ENCODE measurements at regions not wholly inside any gene's neighbourhood (a gene's known extent, or its start where the extent isn't known, plus 50 kb on each side); places are given as distances from the start of the nearest gene placed in this dataset.
A peak's percentile ranks its signal among the peaks of the same experiment; 100 is the strongest.

GRCh38 chr9:97803167-97804058, 49.6 kb upstream of the FOXE1 start (continued):
- peak; percentile 36; the same call in 1 of the 2 replicates for TF ChIP-seq ZBTB8A (tag by site-specific recombination; IDR thresholded peaks at IDR 0.05)
- TF ChIP-seq ZNF114 (tag by site-specific recombination; IDR thresholded peaks at IDR 0.05): no peak
- TF ChIP-seq, protein P1, sequence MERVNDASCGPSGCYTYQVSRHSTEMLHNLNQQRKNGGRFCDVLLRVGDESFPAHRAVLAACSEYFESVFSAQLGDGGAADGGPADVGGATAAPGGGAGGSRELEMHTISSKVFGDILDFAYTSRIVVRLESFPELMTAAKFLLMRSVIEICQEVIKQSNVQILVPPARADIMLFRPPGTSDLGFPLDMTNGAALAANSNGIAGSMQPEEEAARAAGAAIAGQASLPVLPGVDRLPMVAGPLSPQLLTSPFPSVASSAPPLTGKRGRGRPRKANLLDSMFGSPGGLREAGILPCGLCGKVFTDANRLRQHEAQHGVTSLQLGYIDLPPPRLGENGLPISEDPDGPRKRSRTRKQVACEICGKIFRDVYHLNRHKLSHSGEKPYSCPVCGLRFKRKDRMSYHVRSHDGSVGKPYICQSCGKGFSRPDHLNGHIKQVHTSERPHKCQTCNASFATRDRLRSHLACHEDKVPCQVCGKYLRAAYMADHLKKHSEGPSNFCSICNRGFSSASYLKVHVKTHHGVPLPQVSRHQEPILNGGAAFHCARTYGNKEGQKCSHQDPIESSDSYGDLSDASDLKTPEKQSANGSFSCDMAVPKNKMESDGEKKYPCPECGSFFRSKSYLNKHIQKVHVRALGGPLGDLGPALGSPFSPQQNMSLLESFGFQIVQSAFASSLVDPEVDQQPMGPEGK (tag by site-specific recombination; IDR thresholded peaks at IDR 0.05): peak; percentile 60
- TF ChIP-seq, protein P2, sequence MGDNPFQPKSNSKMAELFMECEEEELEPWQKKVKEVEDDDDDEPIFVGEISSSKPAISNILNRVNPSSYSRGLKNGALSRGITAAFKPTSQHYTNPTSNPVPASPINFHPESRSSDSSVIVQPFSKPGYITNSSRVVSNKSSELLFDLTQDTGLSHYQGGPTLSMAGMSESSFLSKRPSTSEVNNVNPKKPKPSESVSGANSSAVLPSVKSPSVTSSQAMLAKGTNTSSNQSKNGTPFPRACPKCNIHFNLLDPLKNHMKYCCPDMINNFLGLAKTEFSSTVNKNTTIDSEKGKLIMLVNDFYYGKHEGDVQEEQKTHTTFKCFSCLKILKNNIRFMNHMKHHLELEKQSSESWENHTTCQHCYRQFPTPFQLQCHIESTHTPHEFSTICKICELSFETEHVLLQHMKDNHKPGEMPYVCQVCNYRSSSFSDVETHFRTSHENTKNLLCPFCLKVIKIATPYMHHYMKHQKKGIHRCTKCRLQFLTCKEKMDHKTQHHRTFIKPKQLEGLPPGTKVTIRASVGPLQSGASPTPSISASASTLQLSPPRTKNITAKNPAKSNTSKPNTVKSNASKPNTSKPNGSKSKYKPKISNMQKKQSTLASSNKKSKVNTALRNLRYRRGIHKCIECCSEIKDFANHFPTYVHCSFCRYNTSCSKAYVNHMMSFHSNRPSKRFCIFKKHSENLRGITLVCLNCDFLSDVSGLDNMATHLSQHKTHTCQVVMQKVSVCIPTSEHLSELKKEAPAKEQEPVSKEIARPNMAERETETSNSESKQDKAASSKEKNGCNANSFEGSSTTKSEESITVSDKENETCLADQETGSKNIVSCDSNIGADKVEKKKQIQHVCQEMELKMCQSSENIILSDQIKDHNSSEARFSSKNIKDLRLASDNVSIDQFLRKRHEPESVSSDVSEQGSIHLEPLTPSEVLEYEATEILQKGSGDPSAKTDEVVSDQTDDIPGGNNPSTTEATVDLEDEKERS (tag by site-specific recombination; IDR thresholded peaks at IDR 0.05): no peak
- TF ChIP-seq ZEB2 (tag by site-specific recombination; IDR thresholded peaks at IDR 0.05): peak; percentile 82
- no peak for TF ChIP-seq ZNF146 (tag by site-specific recombination; IDR thresholded peaks at IDR 0.05)
- TF ChIP-seq ZNF184 (tag by site-specific recombination; IDR thresholded peaks at IDR 0.05): 0 out of 2 replicates have a peak, but pooled peaks have one; percentile 27
- TF ChIP-seq ZNF561 (tag by site-specific recombination; IDR thresholded peaks at IDR 0.05; ENCODE audit: borderline replicate concordance): peak; percentile 90; the same call in 1 of the 2 replicates
- peak; percentile 99 for TF ChIP-seq PRDM1 (tag by site-specific recombination; IDR thresholded peaks at IDR 0.05)
- TF ChIP-seq ZSCAN4 (tag by site-specific recombination; IDR thresholded peaks at IDR 0.05): no peak
- TF ChIP-seq, protein P3, sequence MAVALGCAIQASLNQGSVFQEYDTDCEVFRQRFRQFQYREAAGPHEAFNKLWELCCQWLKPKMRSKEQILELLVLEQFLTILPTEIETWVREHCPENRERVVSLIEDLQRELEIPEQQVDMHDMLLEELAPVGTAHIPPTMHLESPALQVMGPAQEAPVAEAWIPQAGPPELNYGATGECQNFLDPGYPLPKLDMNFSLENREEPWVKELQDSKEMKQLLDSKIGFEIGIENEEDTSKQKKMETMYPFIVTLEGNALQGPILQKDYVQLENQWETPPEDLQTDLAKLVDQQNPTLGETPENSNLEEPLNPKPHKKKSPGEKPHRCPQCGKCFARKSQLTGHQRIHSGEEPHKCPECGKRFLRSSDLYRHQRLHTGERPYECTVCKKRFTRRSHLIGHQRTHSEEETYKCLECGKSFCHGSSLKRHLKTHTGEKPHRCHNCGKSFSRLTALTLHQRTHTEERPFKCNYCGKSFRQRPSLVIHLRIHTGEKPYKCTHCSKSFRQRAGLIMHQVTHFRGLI (tag by site-specific recombination; IDR thresholded peaks at IDR 0.05): no peak
- TF ChIP-seq REPIN1 (tag by site-specific recombination; IDR thresholded peaks at IDR 0.05; ENCODE audit: low read depth): no peak
- TF ChIP-seq EGR2 (tag by site-specific recombination; IDR thresholded peaks at IDR 0.05; ENCODE audit: low read depth): peak; percentile 22; the same call in 1 of the 2 replicates
- no peak for TF ChIP-seq ZNF148 (tag by site-specific recombination; IDR thresholded peaks at IDR 0.05; ENCODE audit: borderline replicate concordance)
- TF ChIP-seq BCL11B (tag by site-specific recombination; IDR thresholded peaks at IDR 0.05; ENCODE audit: low read depth): no peak
- peak; percentile 70 for TF ChIP-seq GLIS1 (tag by site-specific recombination; IDR thresholded peaks at IDR 0.05)
- TF ChIP-seq ZNF560 (tag by site-specific recombination; IDR thresholded peaks at IDR 0.05; ENCODE audit: borderline replicate concordance): no peak
- peak; percentile 80; the same call in 1 of the 2 replicates for TF ChIP-seq ZBTB20 (tag by site-specific recombination; IDR thresholded peaks at IDR 0.05)
- TF ChIP-seq INSM2 (tag by site-specific recombination; IDR thresholded peaks at IDR 0.05): no peak
- 0 out of 2 replicates have a peak, but pooled peaks have one; percentile 6 for TF ChIP-seq ZNF398 (tag by site-specific recombination; IDR thresholded peaks at IDR 0.05)
- TF ChIP-seq, protein P4, sequence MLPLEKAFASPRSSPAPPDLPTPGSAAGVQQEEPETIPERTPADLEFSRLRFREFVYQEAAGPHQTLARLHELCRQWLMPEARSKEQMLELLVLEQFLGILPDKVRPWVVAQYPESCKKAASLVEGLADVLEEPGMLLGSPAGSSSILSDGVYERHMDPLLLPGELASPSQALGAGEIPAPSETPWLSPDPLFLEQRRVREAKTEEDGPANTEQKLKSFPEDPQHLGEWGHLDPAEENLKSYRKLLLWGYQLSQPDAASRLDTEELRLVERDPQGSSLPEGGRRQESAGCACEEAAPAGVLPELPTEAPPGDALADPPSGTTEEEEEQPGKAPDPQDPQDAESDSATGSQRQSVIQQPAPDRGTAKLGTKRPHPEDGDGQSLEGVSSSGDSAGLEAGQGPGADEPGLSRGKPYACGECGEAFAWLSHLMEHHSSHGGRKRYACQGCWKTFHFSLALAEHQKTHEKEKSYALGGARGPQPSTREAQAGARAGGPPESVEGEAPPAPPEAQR (tag by site-specific recombination; IDR thresholded peaks at IDR 0.05): no peak; the same call in none of the 2 replicates
- TF ChIP-seq ZNF747 (tag by site-specific recombination; IDR thresholded peaks at IDR 0.05): no peak
